Upper lobe of left lung (tissue), 6 donors: ENCODE measurements at regions not wholly inside any gene's neighbourhood (a gene's known extent, or its start where the extent isn't known, plus 50 kb on each side); places are given as distances from the start of the nearest gene placed in this dataset.

ENCODE experiments used
- ATAC-seq, 2 donors: fragments of 200-7000 bp; cut with Tn5 transposase; one replicate each; pipeline ENCODE4 v1.9.1; 2022; ENCODE audit warnings: mild to moderate bottlenecking in 2 of 2, moderate library complexity in 2 of 2; ENCODE audit not compliant: low FRiP score in 2 of 2
- DNase-seq, 2 donors: peaks; one replicate each; pipeline ENCODE4 v3.0.0-alpha.2; 2019 to 2020
- H3K27ac ChIP-seq, 4 donors: fragments of 200-600 bp; sonication (generic); one replicate each; pipeline ENCODE4 v1.5.1; 2016 to 2019
- H3K27me3 ChIP-seq, 4 donors: fragments of 200-600 bp; sonication (generic); one replicate each; pipeline ENCODE4 v1.5.1; 2017 to 2019
- H3K36me3 ChIP-seq, 4 donors: fragments of 200-600 bp; sonication (generic); one replicate each; pipeline ENCODE4 v1.5.1; 2016 to 2019
- H3K4me1 ChIP-seq, 4 donors: fragments of 200-600 bp; sonication (generic); one replicate each; pipeline ENCODE4 v1.5.1; 2018 to 2019
- H3K4me3 ChIP-seq, 4 donors: fragments of 200-600 bp; sonication (generic); one replicate each; pipeline ENCODE4 v1.5.1; 2017 to 2019; ENCODE audit warnings: mild to moderate bottlenecking in 2 of 4, moderate library complexity in 1 of 4
- H3K9me3 ChIP-seq, 4 donors: fragments of 200-600 bp; sonication (generic); one replicate each; pipeline ENCODE4 v1.5.1; 2018 to 2019
- CTCF ChIP-seq, 6 experiments: fragments of 450-650 bp in 4 of 6; fragments of 200-600 bp in 2 of 6; sonication (generic) in 2 of 6; IDR thresholded peaks; one replicate each; pipeline ENCODE4 v1.5.1; 2016 to 2019; ENCODE audit warnings: antibody characterized with exemption in 6 of 6
- EP300 ChIP-seq, 4 donors: sonication (generic); formaldehyde crosslinking; IDR thresholded peaks; one replicate each; pipeline ENCODE4 v1.5.1; 2017; ENCODE audit warnings: antibody characterized with exemption in 4 of 4, control low read depth in 2 of 4
- POLR2A ChIP-seq, 4 donors: fragments of 450-650 bp; IDR thresholded peaks; one replicate each; pipeline ENCODE4 v1.5.1; 2016 to 2017; ENCODE audit warnings: antibody characterized with exemption in 4 of 4, mild to moderate bottlenecking in 2 of 4
- POLR2AphosphoS5 ChIP-seq, 2 donors: sonication (generic); formaldehyde crosslinking; IDR thresholded peaks; one replicate each; pipeline ENCODE4 v1.5.1; 2017; ENCODE audit warnings: antibody characterized with exemption in 2 of 2
- WGBS, 2 donors: methylation state at CpG; one replicate each; pipeline ENCODE4 v1.1.5; 2017 to 2018; 5-methylcytosine and 5-hydroxymethylcytosine counted together
- donor health status: DM: no; HTN: no; CAD: no; lungs with moderate emphysema.
- donor health status: DM: no; HTN: yes; CAD: no; lungs with severe emphysema.

GRCh38 chr4:178306565-178306964 lies 864.3 kb upstream of the AGA start:
- no peaks in the 10 kb centered on the region for H3K9me3 ChIP-seq
- ATAC-seq (no peak), DNase-seq (no peak)
- no peak overlapping the region for H3K4me3 ChIP-seq
- H3K36me3 ChIP-seq: no peaks in the 10 kb centered on the region
- TF ChIP-seq POLR2A (IDR thresholded peaks at IDR 0.05): no peak
- TF ChIP-seq EP300 (IDR thresholded peaks at IDR 0.05): no peak
- TF ChIP-seq POLR2AphosphoS5 (IDR thresholded peaks at IDR 0.05): no peak
- no peak for TF ChIP-seq CTCF (IDR thresholded peaks at IDR 0.05)
- H3K27ac ChIP-seq: no peak overlapping the region
- H3K27me3 ChIP-seq: no peaks in the 10 kb centered on the region
- no peaks in the 10 kb centered on the region for H3K4me1 ChIP-seq
- 61 to 63% methylated on average over 3 of the region's 3 CpGs for WGBS, 2 donors

- no peak overlapping the region for H3K4me3 ChIP-seq
- H3K9me3 ChIP-seq: no peaks in the 10 kb centered on the region
- no peaks in the 10 kb centered on the region for H3K4me1 ChIP-seq
- 47 to 52% methylated on average over 2 of the region's 2 CpGs for WGBS, 2 donors
- H3K27ac ChIP-seq: no peak overlapping the region
- TF ChIP-seq CTCF (IDR thresholded peaks at IDR 0.05): no peak
- TF ChIP-seq EP300 (IDR thresholded peaks at IDR 0.05): no peak
- no peak for TF ChIP-seq POLR2AphosphoS5 (IDR thresholded peaks at IDR 0.05)
- TF ChIP-seq POLR2A (IDR thresholded peaks at IDR 0.05): no peak
- DNase-seq: no peak
- no peak for ATAC-seq
- no peaks in the 10 kb centered on the region for H3K36me3 ChIP-seq
- no peaks in the 10 kb centered on the region for H3K27me3 ChIP-seq
These were observed 867.7 kb upstream of the AGA start for GRCh38 chr4:178309890-178310289.

DNA sequence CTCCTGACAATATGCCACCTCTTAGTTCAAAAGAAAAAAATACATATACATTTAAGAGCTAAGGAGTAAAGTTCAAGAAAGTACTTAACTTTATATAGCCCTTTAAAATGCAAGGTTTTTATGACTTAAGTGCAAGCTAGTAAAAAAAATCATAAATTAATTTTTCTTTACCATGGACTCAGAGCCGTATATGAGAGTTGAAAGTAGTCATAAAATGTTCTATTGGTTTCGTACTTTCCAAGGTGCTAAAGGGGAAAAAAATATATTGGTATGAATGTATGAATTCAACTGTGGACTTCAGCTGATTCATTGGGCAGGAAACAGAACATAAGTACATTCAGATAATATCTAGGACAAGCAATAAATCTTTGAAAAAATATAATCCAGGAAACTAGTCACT lies 869.8 kb upstream of the AGA start:
- Histone ChIP-seq H3K4me3 (no peak overlapping the region), H3K27me3 (no peaks in the 10 kb centered on the region), H3K9me3 (no peaks in the 10 kb centered on the region), H3K4me1 (no peaks in the 10 kb centered on the region), H3K27ac (no peak overlapping the region), H3K36me3 (no peaks in the 10 kb centered on the region)
- TF ChIP-seq EP300 (IDR thresholded peaks at IDR 0.05) (no peak), CTCF (IDR thresholded peaks at IDR 0.05) (no peak), POLR2A (IDR thresholded peaks at IDR 0.05) (no peak), POLR2AphosphoS5 (IDR thresholded peaks at IDR 0.05) (no peak)
- no peak for ATAC-seq
- WGBS, 2 donors: 56 to 57% methylated on average over 2 of the region's 2 CpGs
- no peak for DNase-seq

GRCh38 chr4:178314287-178314686 lies 872.0 kb upstream of the AGA start:
- no peak overlapping the region for H3K4me3 ChIP-seq
- no peaks in the 10 kb centered on the region for H3K4me1 ChIP-seq
- no peak for DNase-seq
- H3K36me3 ChIP-seq: no peaks in the 10 kb centered on the region
- no peak for ATAC-seq
- TF ChIP-seq EP300 (IDR thresholded peaks at IDR 0.05) (no peak), POLR2A (IDR thresholded peaks at IDR 0.05) (no peak), POLR2AphosphoS5 (IDR thresholded peaks at IDR 0.05) (no peak), CTCF (IDR thresholded peaks at IDR 0.05) (no peak)
- H3K9me3 ChIP-seq: peaks cover 0 to 3% (median 0%) of the 10 kb centered on the region in 4 donors
- 85 to 89% methylated on average over 3 of the region's 3 CpGs for WGBS, 2 donors
- H3K27ac ChIP-seq: no peak overlapping the region
- no peaks in the 10 kb centered on the region for H3K27me3 ChIP-seq

DNA sequence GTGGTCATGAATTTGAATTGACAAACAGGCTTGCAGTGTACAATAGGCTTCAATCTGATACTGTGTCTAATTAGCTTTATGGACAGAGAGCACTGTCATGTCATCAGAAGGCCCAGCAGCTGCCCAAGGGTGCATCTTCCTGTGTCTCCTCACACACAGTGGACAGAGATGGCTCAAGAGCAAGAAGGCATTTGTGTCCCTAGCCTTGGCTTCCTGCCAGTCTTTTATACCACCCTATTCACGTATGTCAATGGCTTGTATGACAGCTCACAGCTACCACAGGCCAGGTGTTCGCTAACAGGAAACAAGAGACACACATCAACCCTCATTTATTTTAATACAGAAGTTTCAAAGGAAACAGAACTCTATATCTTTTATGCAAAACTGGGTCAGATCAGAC lies 874.0 kb upstream of the AGA start:
- TF ChIP-seq EP300 (IDR thresholded peaks at IDR 0.05) (no peak), POLR2A (IDR thresholded peaks at IDR 0.05) (no peak), POLR2AphosphoS5 (IDR thresholded peaks at IDR 0.05) (no peak)
- H3K9me3 ChIP-seq: peaks cover 0 to 10% (median 2%) of the 10 kb centered on the region in 4 donors
- 37 to 46% methylated on average over 2 of the region's 2 CpGs for WGBS, 2 donors
- H3K27me3 ChIP-seq: no peaks in the 10 kb centered on the region
- H3K4me3 ChIP-seq: no peak overlapping the region
- ATAC-seq (no peak), DNase-seq (no peak)
- H3K36me3 ChIP-seq: no peaks in the 10 kb centered on the region
- H3K27ac ChIP-seq: no peak overlapping the region
- no peaks in the 10 kb centered on the region for H3K4me1 ChIP-seq
